HG03280 (cell line): ENCODE measurements at regions not wholly inside any gene's neighbourhood (a gene's known extent, or its start where the extent isn't known, plus 50 kb on each side); places are given as distances from the start of the nearest gene placed in this dataset.
"Not testable (repeated sequence)": the region's sequence is repeated elsewhere in the genome, so short reads cannot be mapped to it uniquely, and the experiment has no call there.

Source experiments
- ATAC-seq: cut with Tn5 transposase; IDR thresholded peaks from one replicate; pipeline ENCODE4 v1.9.1; 2021; ENCODE audit warnings: mild to moderate bottlenecking, moderate library complexity; ENCODE audit not compliant: unreplicated experiment

- ATAC-seq: no peak
These were observed 599.4 kb downstream of the RNF144A start for GRCh38 chr2:7516484-7517063.

- no peak for ATAC-seq
These were observed 599.9 kb downstream of the RNF144A start for GRCh38 chr2:7517088-7517487.

- ATAC-seq: no peak
These were observed 600.6 kb downstream of the RNF144A start for GRCh38 chr2:7517851-7518250.

GRCh38 chr2:7523481-7524120 is 606.4 kb downstream of the RNF144A start:
- ATAC-seq: no peak

GRCh38 chr2:7524195-7524594 is 607.0 kb downstream of the RNF144A start:
- no peak for ATAC-seq

- no peak for ATAC-seq
These were observed 608.5 kb downstream of the RNF144A start for GRCh38 chr2:7525746-7526145.

- no peak for ATAC-seq
These were observed 610.0 kb downstream of the RNF144A start for GRCh38 chr2:7527165-7527722.

GRCh38 chr2:7530001-7530400 is 612.8 kb downstream of the RNF144A start:
- no peak for ATAC-seq

- ATAC-seq: no peak
These were observed 621.9 kb downstream of the RNF144A start for GRCh38 chr2:7539077-7539476.

GRCh38 chr2:7539760-7540159 is 622.5 kb downstream of the RNF144A start:
- no peak for ATAC-seq

GRCh38 chr2:7552825-7553570 is 635.8 kb downstream of the RNF144A start:
- no peak for ATAC-seq

GRCh38 chr2:7555260-7555659 is 638.0 kb downstream of the RNF144A start:
- no peak for ATAC-seq

- ATAC-seq: no peak
These were observed 640.2 kb downstream of the RNF144A start for GRCh38 chr2:7557376-7557775.

GRCh38 chr2:7559791-7560190 is 642.6 kb downstream of the RNF144A start:
- ATAC-seq: no peak

GRCh38 chr2:7566382-7566881 is 649.2 kb downstream of the RNF144A start:
- no peak for ATAC-seq

GRCh38 chr2:7567116-7567515 is 649.9 kb downstream of the RNF144A start:
- not testable (repeated sequence) for ATAC-seq

GRCh38 chr2:7567646-7568045 is 650.4 kb downstream of the RNF144A start:
- ATAC-seq: no peak

GRCh38 chr2:7570247-7570646 is 653.0 kb downstream of the RNF144A start:
- ATAC-seq: no peak

GRCh38 chr2:7571701-7572100 is 654.5 kb downstream of the RNF144A start:
- ATAC-seq: no peak

- no peak for ATAC-seq
These were observed 655.2 kb downstream of the RNF144A start for GRCh38 chr2:7572450-7572849.

- no peak for ATAC-seq
These were observed 656.1 kb downstream of the RNF144A start for GRCh38 chr2:7573166-7573825.
